Tibial artery (tissue), 4 donors: ENCODE measurements at regions not wholly inside any gene's neighbourhood (a gene's known extent, or its start where the extent isn't known, plus 50 kb on each side); places are given as distances from the start of the nearest gene placed in this dataset.
A peak's percentile ranks its signal among the peaks of the same experiment; 100 is the strongest.

Source experiments
- DNase-seq, 2 donors: peaks; one replicate each; pipeline ENCODE4 v3.0.0-alpha.2; 2019
- H3K27ac ChIP-seq, 2 donors: fragments of 200-600 bp; sonication (generic) in 1 of 2; 1 replicate in 1 of 2; 2 replicates in 1 of 2; pipeline ENCODE4 v1.5.1; 2018 to 2019; ENCODE audit warnings: mild to moderate bottlenecking in 1 of 2
- H3K27me3 ChIP-seq, 2 donors: fragments of 200-600 bp; sonication (generic) in 1 of 2; one replicate each; pipeline versions ENCODE4 v1.5.1 to v1.6.0; 2016 to 2019
- H3K36me3 ChIP-seq, 3 donors: fragments of 200-600 bp; sonication (generic) in 2 of 3; one replicate each; pipeline ENCODE4 v1.5.1; 2016 to 2019; ENCODE audit warnings: mild to moderate bottlenecking in 2 of 3
- H3K4me1 ChIP-seq, 4 donors: fragments of 200-600 bp; sonication (generic) in 2 of 4; 1 replicate in 3 of 4; 2 replicates in 1 of 4; pipeline ENCODE4 v1.5.1; 2016 to 2019
- H3K4me3 ChIP-seq, 2 donors: fragments of 200-600 bp; sonication (generic) in 1 of 2; 1 replicate in 1 of 2; 2 replicates in 1 of 2; pipeline ENCODE4 v1.5.1; 2018 to 2019; ENCODE audit warnings: mild to moderate bottlenecking in 2 of 2
- H3K9me3 ChIP-seq, 3 donors: fragments of 200-600 bp; sonication (generic) in 1 of 3; one replicate each; pipeline ENCODE4 v1.5.1; 2016 to 2019
- CTCF ChIP-seq, 2 experiments: fragments of 200-600 bp in 1 of 2; fragments of 450-650 bp in 1 of 2; IDR thresholded peaks; one replicate each; pipeline ENCODE4 v1.5.1; 2017 to 2019; ENCODE audit warnings: antibody characterized with exemption in 2 of 2, mild to moderate bottlenecking in 1 of 2, moderate library complexity in 1 of 2
- intact Hi-C: fragments of 100-400 bp; cut with DNase I; formaldehyde crosslinking; loops from one replicate; pipeline ENCODE4 v1.15.0; 2023; ENCODE audit warnings: low total_unique reads

DNA sequence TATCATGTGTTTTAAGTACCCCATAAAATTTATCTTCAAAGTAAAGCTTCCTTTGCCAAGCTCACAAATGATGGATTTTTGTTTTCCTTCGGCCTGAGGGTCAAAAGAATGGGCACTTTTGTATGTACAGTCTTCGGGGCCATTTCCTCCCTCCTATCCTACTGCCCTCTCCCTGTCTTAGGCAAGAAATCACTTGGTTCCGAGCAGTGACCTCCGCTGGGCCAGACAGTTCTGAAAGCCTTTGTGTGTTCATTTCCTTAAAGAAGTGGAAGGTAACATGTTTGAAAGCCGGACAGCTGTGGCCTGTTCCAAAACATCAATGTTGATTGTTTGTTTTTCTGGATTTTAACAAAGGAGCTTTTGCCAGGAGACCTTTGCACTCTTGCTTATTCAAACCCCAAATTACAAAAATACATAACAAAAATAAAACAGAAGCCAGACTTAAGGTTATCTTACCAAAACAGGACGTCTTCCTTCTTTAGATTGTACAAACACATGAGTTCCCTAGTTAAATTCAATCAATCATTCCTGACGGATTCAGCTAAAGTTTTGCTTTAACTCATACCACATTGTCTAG lies 110.6 kb upstream of the LIMCH1 start:
- Histone ChIP-seq H3K4me1 (peaks cover 0 to 97% (median 46%) of the 10 kb centered on the region in 4 donors), H3K4me3 (no peak overlapping the region), H3K9me3 (no peaks in the 10 kb centered on the region), H3K27me3 (no peaks in the 10 kb centered on the region), H3K36me3 (no peaks in the 10 kb centered on the region), H3K27ac (peak overlapping the region; percentile 66 to 75)
- intact Hi-C loops: no loop called here
- no peak for TF ChIP-seq CTCF (IDR thresholded peaks at IDR 0.05)
- DNase-seq: no peak

DNA sequence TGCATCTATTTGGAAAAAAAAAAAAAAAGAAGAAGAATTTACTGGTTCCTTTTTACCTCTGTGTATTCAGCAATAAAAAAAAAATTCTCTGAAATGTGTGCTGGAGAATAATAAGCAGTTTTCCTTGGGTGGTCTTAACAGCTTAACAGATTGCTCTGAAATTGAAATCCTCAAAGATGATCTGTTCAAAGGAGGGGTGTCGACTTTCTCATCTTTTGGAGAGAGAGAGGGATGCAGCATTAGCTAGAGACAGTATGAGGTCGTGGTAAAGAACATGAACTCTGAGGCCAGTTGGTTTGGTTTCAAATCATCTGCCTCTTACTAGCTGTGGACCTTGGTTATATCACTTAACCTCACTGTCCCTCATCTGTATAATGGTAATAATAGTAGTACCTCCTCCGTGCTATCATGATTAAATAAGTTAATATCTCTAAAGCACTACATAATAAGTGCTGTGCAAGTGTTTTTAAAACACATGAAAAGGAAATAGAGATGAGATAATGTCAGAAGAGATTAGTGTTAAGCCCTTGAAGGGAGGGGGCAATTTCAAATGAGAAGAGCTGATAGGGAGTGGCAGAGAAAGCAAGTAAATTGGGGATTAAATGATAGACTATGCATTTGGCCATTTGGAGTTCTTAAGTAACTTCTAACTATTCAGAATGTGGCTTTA lies 109.9 kb upstream of the LIMCH1 start:
- TF ChIP-seq CTCF (IDR thresholded peaks at IDR 0.05): no peak
- H3K4me3 ChIP-seq: no peak overlapping the region
- no peaks in the 10 kb centered on the region for H3K36me3 ChIP-seq
- intact Hi-C loops: no loop called here
- peak overlapping the region; percentile 66 to 75 for H3K27ac ChIP-seq
- peaks cover 0 to 97% (median 51%) of the 10 kb centered on the region in 4 donors for H3K4me1 ChIP-seq
- DNase-seq: no peak
- no peaks in the 10 kb centered on the region for H3K27me3 ChIP-seq
- no peaks in the 10 kb centered on the region for H3K9me3 ChIP-seq

- peak overlapping the region; percentile 66 to 75 for H3K27ac ChIP-seq
- no peaks in the 10 kb centered on the region for H3K27me3 ChIP-seq
- peaks cover 0 to 96% (median 53%) of the 10 kb centered on the region in 4 donors for H3K4me1 ChIP-seq
- intact Hi-C loops: no loop called here
- no peak for DNase-seq
- H3K36me3 ChIP-seq: no peaks in the 10 kb centered on the region
- no peaks in the 10 kb centered on the region for H3K9me3 ChIP-seq
- no peak overlapping the region for H3K4me3 ChIP-seq
- no peak for TF ChIP-seq CTCF (IDR thresholded peaks at IDR 0.05)
Measured at GRCh38 chr4:41428601-41429279, 109.2 kb upstream of the LIMCH1 start.

GRCh38 chr4:41429280-41429669 lies 108.7 kb upstream of the LIMCH1 start:
- no peak for DNase-seq
- no peaks in the 10 kb centered on the region for H3K9me3 ChIP-seq
- H3K4me3 ChIP-seq: no peak overlapping the region
- peak overlapping the region; percentile 66 to 75 for H3K27ac ChIP-seq
- H3K36me3 ChIP-seq: no peaks in the 10 kb centered on the region
- no peak for TF ChIP-seq CTCF (IDR thresholded peaks at IDR 0.05)
- no peaks in the 10 kb centered on the region for H3K27me3 ChIP-seq
- H3K4me1 ChIP-seq: peaks cover 0 to 96% (median 53%) of the 10 kb centered on the region in 4 donors
- intact Hi-C loops: no loop called here

DNA sequence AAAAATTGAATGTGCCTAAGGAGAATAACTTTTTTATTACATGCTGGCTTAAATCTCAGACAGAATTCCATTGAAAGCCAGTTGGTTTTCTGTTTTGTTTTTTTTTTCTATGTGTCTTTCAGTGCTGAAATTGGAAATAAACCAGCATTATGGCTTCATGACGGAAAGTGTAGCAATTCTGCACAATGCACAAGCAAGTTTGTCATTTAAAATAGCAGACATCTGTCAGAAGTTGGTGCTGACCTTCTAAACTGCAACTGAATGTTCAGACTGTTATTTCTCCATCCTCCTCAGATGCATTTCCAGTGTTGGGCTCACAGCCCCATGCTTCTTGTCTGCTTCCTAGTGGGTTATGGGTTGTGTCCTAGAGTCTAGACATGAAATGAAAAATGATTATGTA lies 107.2 kb upstream of the LIMCH1 start:
- DNase-seq: peak in 1 of 2 donors; percentile 38
- no peak for TF ChIP-seq CTCF (IDR thresholded peaks at IDR 0.05)
- Histone ChIP-seq H3K36me3 (no peaks in the 10 kb centered on the region), H3K27ac (peak overlapping the region; percentile 66 to 75), H3K4me3 (peak overlapping the region in 1 of 2 donors; percentile 4), H3K4me1 (peaks cover 0 to 85% (median 51%) of the 10 kb centered on the region in 4 donors), H3K9me3 (no peaks in the 10 kb centered on the region), H3K27me3 (no peaks in the 10 kb centered on the region)
- intact Hi-C loops: loop anchor here (10.0 kb wide), 1 partner anchor 114 kb away; no protein-coding TSS in a partner anchor
